Central memory CD8-positive, alpha-beta T cell (primary cell): ENCODE measurements at regions not wholly inside any gene's neighbourhood (a gene's known extent, or its start where the extent isn't known, plus 50 kb on each side); places are given as distances from the start of the nearest gene placed in this dataset.

Experiments
- ATAC-seq: fragments of 150-1000 bp; cut with Tn5 transposase; replicated peaks from 2 replicates; pipeline ENCODE4 v1.10.0; 2022; ENCODE audit warnings: mild to moderate bottlenecking, moderate FRiP score, moderate number of reproducible peaks; ENCODE audit not compliant: poor library complexity, severe bottlenecking; ENCODE audit errors: extremely low read depth
- DNase-seq, 2 donors: peaks; one replicate each; pipeline ENCODE4 v3.0.0; 2021; ENCODE audit warnings: low spot score in 2 of 2
- H3K27ac Mint-ChIP-seq: one replicate; pipeline ENCODE4 v1.8.0; 2022; ENCODE audit warnings: low read depth, mild to moderate bottlenecking, moderate library complexity, mixed read lengths
- H3K27me3 Mint-ChIP-seq: one replicate; pipeline ENCODE4 v1.8.0; 2022; ENCODE audit warnings: mixed read lengths
- H3K36me3 Mint-ChIP-seq: one replicate; pipeline ENCODE4 v1.8.0; 2022; ENCODE audit warnings: mild to moderate bottlenecking, moderate library complexity, mixed read lengths; ENCODE audit not compliant: insufficient read depth
- H3K4me1 Mint-ChIP-seq: one replicate; pipeline ENCODE4 v1.8.0; 2022; ENCODE audit warnings: mixed read lengths
- H3K4me3 Mint-ChIP-seq: one replicate; pipeline ENCODE4 v1.8.0; 2022; ENCODE audit warnings: mild to moderate bottlenecking, moderate library complexity, mixed read lengths
- H3K9me3 Mint-ChIP-seq: one replicate; pipeline ENCODE4 v1.8.0; 2022; ENCODE audit warnings: mixed read lengths

DNA sequence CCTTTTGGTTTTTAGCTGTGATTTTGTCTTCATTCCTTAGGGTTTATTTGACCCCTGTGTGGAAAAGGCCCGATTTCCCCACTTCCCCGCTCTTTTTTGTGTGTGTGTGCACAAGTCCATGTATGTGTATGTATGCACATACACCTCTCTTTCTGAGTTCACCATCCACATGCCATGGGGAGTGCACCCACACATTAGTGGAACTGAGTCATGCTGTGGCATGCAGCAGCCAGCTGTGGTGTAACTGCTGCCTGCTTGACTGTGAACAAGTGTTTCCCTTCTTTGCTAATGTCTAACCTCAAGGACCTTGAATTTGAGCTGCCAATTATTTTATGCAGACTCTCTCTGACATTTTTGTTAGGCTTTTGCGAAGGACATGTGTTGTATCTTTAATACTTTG, 434.9 kb upstream of the TPM1 start:
- ATAC-seq: no peak
- Mint-ChIP-seq H3K27ac (no peak overlapping the region), H3K9me3 (no peaks in the 10 kb centered on the region), H3K4me1 (no peaks in the 10 kb centered on the region), H3K4me3 (no peak overlapping the region), H3K36me3 (no peaks in the 10 kb centered on the region), H3K27me3 (peaks cover 59% of the 10 kb centered on the region)
- no peak for DNase-seq

DNA sequence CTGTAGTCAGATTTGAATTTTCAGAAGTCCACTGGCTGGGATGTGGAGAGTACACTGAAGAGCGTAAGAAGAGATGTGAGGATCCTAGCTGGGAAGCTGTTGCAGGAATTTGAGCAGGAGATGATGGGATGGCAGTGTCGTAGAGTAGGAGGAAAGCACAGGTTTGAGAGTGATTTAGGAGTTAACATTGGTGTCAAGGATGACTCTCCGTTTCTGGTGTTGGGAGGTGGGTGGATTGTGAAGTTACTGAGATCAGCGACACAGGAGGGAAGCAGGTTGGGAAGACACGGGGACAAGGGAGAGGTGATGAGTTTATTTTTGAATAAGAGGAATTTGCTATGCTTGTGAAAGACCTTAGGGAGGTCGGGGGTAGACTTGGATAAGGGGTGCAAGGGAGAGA, 434.2 kb upstream of the TPM1 start:
- Mint-ChIP-seq H3K27me3 (peaks cover 66% of the 10 kb centered on the region), H3K27ac (no peak overlapping the region), H3K4me3 (no peak overlapping the region), H3K4me1 (no peaks in the 10 kb centered on the region), H3K36me3 (no peaks in the 10 kb centered on the region), H3K9me3 (no peaks in the 10 kb centered on the region)
- DNase-seq (no peak), ATAC-seq (no peak)

DNA sequence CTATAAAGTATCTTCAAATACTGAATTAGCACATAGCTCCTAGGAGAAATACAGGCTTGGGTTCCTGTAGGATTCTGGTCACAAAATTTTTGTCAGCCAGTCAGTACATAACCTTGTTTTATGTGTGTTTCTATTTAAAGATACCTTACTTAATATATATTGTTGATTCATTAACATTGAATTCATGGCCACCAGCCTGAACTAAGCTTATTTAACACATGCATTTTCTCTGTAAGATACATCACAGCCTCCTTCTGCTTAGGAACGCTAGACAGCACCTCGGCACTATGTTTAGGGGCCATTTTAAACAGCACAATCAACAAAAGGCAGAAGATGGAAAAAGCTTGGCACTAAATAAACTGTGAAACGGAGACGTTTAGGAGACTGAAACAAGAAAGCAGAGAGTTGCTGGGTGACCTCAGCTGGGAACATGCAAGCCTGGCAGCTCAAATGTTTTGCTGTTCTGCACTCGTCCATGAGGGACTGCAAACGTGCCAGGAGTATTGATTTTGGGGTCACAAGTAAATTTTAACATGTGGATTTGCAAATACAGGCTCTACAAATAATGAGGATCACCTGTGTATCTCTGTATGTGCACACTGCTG, 432.2 kb upstream of the TPM1 start:
- ATAC-seq (no peak), DNase-seq (no peak)
- Mint-ChIP-seq H3K36me3 (peaks cover 2% of the 10 kb centered on the region), H3K27me3 (peaks cover 70% of the 10 kb centered on the region), H3K4me3 (no peak overlapping the region), H3K4me1 (no peaks in the 10 kb centered on the region), H3K27ac (no peak overlapping the region), H3K9me3 (no peaks in the 10 kb centered on the region)

DNA sequence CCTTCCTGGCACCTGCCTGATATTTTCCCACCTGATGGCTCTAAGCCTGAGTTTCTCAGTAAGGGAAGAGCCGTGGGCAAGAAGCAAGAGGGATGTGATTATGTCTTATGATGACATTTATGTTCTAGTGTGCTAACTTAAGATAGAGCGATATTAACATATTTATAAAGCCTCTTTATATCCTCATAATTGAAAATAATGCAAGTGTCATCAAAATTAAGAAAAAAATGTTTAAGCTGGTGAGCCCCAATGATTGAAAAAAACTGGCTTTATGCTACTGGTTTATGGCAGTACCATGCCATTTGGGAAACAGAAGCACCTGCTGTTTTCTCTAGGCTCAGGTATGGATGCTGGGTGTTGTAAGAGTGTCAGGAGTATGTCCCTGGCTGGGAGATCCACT, 431.5 kb upstream of the TPM1 start:
- no peak overlapping the region for H3K27ac Mint-ChIP-seq
- ATAC-seq: no peak

DNA sequence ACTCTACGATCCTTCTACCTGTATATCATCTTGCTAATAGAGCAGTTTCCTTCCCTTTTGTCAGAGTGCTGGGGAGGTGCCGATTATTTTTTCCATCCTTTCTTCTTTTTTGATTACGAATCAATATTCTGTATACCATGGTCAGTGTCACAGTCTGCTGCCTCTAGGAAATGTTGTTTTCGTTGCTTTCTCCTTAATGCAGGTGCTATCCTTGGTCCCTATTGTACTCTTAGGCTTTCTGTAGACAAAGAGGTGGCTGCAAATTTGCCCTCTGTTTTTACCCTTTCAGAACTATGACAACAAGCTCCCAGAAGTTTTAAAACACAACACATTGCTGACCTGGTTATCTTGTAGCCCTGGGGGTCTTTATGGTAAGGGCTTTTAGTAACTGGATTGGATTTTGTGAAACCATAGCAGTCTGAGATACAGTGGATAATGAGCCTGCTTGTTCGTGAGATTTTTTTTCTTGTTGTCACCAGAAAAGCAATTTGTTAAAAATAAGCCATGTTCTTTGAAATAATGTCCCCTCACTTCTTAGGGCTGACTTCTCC, 430.3 kb upstream of the TPM1 start:
- Mint-ChIP-seq H3K27me3 (peaks cover 67% of the 10 kb centered on the region), H3K27ac (no peak overlapping the region), H3K36me3 (peaks cover 2% of the 10 kb centered on the region), H3K4me1 (no peaks in the 10 kb centered on the region), H3K4me3 (no peak overlapping the region), H3K9me3 (no peaks in the 10 kb centered on the region)
- ATAC-seq (no peak), DNase-seq (no peak)

More for the DNA sequence above, 431.5 kb upstream of the TPM1 start:
- peaks cover 70% of the 10 kb centered on the region for H3K27me3 Mint-ChIP-seq
- H3K4me1 Mint-ChIP-seq: no peaks in the 10 kb centered on the region
- H3K9me3 Mint-ChIP-seq: no peaks in the 10 kb centered on the region
- H3K36me3 Mint-ChIP-seq: peaks cover 2% of the 10 kb centered on the region
- H3K4me3 Mint-ChIP-seq: no peak overlapping the region
- no peak for DNase-seq

DNA sequence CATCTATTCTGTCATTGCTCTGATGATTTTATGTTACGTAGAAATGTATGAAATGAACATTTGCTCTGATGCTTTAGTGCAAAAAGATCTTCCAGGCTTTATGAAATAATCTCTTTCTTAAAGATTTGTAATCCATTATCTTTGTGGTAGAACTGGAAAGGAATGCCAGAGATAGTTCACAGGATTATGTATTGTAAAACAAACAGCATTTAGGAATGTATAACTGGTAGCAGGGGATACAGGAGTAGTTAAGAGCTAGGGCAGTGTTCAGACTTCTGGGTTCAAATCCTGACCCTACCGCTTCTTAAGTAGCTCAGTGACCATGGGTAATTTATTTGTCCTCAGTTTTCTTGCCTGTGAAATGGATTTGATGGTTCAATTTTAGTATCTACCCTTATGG, 429.8 kb upstream of the TPM1 start:
- H3K36me3 Mint-ChIP-seq: peaks cover 2% of the 10 kb centered on the region
- no peak overlapping the region for H3K27ac Mint-ChIP-seq
- ATAC-seq (no peak), DNase-seq (no peak)
- H3K27me3 Mint-ChIP-seq: peaks cover 64% of the 10 kb centered on the region
- no peaks in the 10 kb centered on the region for H3K9me3 Mint-ChIP-seq
- no peaks in the 10 kb centered on the region for H3K4me1 Mint-ChIP-seq
- no peak overlapping the region for H3K4me3 Mint-ChIP-seq

DNA sequence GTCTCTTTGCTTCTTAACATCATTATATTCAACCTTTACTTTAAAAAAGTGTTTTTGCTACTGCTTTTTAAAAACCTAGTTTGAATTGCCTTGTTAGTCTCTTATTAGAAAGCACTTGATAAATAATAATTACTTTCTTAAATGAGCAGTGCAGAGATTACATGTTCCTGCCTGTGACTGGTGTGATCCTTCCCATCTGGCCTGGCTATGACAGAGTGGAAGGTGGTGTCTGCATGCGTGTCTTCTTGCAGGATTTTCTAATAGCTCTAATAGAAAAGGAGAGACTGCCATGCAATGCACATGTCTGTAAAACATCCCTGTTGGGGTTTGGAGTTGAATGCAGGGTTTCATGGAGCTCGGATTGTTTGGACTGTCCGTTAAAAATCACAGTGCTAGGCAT, 425.8 kb upstream of the TPM1 start:
- no peak overlapping the region for H3K4me3 Mint-ChIP-seq
- ATAC-seq (no peak), DNase-seq (no peak)
- peaks cover 26% of the 10 kb centered on the region for H3K27me3 Mint-ChIP-seq
- no peak overlapping the region for H3K27ac Mint-ChIP-seq
- no peaks in the 10 kb centered on the region for H3K4me1 Mint-ChIP-seq
- H3K9me3 Mint-ChIP-seq: no peaks in the 10 kb centered on the region
- peaks cover 2% of the 10 kb centered on the region for H3K36me3 Mint-ChIP-seq

DNA sequence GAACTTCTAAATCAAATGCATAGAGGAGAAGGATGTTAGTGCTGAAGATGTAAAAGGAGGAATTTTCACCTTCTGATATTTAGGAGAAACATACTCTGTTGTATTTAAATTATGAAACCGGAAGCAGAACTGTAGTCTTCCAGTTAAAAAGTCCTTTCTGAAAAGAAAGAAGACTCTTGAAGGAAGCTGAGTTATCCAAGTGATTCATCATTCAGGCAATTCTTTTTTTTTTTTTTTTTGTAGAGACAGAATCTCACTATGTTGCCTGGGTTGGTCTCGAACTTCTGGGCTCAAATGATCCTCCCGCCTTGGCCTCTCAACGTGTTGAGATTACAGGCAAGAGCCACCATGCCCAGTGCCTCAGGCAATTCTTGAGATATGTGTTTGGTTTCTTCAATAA, 424.8 kb upstream of the TPM1 start:
- peaks cover 2% of the 10 kb centered on the region for H3K36me3 Mint-ChIP-seq
- DNase-seq (no peak), ATAC-seq (no peak)
- H3K27ac Mint-ChIP-seq: no peak overlapping the region
- no peak overlapping the region for H3K4me3 Mint-ChIP-seq
- no peaks in the 10 kb centered on the region for H3K4me1 Mint-ChIP-seq
- peaks cover 16% of the 10 kb centered on the region for H3K27me3 Mint-ChIP-seq
- no peaks in the 10 kb centered on the region for H3K9me3 Mint-ChIP-seq

DNA sequence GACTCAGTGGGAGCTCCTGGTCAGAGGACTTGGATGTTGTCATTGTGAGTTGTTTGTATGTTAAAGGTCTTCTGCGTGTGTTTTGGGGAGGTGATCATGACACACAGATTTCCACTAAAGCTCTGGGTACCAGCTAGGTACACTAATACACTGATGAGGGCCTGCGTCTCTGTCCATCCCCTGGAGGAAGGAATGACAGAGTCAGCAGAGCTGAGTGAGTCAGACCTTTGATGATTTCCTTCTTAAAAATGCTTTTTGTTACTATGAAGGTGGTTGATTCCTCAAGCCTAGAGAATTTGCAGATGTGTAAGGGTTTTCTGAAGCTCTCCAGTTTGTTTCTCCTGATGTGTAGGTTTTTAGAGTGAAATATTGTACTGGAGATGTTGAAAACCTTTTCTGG, 424.1 kb upstream of the TPM1 start:
- H3K27me3 Mint-ChIP-seq: peaks cover 9% of the 10 kb centered on the region
- peaks cover 2% of the 10 kb centered on the region for H3K36me3 Mint-ChIP-seq
- no peak overlapping the region for H3K27ac Mint-ChIP-seq
- no peaks in the 10 kb centered on the region for H3K9me3 Mint-ChIP-seq
- ATAC-seq (no peak), DNase-seq (no peak)
- no peak overlapping the region for H3K4me3 Mint-ChIP-seq
- H3K4me1 Mint-ChIP-seq: no peaks in the 10 kb centered on the region

DNA sequence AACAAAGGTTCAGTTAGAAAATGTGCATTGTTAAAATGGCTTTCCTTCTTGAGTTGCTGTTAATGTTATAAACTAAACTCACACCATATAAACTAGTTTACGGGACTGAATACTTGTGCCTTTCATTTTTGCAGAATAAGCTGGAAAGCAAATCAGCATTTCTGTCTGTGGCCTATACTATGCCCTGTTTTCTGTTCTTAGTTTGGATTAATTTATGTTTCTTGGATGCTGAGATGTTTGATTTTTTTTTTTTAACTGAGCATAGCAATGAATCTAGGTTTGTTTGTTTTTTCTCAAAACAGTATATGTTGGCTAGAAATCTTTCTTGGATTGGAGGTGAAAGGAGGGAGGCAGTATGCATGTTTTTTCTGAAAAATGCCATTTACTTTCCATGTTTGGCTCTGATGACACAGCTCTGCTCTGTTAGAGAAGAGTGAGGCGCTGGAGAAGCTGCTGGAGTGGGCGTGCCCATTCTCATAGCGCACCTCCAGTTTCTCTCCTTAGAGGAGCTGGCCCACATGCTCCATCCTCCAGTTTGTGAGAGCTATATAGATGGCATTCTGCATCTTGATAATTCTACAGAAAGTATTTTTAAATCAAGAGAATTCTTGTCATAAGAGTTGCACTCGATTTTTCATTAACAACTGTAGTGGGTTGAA, 423.6 kb upstream of the TPM1 start:
- H3K4me3 Mint-ChIP-seq: no peak overlapping the region
- peaks cover 5% of the 10 kb centered on the region for H3K27me3 Mint-ChIP-seq
- H3K36me3 Mint-ChIP-seq: peaks cover 2% of the 10 kb centered on the region
- no peaks in the 10 kb centered on the region for H3K9me3 Mint-ChIP-seq
- H3K4me1 Mint-ChIP-seq: no peaks in the 10 kb centered on the region
- DNase-seq: no peak
- no peak overlapping the region for H3K27ac Mint-ChIP-seq
- no peak for ATAC-seq

DNA sequence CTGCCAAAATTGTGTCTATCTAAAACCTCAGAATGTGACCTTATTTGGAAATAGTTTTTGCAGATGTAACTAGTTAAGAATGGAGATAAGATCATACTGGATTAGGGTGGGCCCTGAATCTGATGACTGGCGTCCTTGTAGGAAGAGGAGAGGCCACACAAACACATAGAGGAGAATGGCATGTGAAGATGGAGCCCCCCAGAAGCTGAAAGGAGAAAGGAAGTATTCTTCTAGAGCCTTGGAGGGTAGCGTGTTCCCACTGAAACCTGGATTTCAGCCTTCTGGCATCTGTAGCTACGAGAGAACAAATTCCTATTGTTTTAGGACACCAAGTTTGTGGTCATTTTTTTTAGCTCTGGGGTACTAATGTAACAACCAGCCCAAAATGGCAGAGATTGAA, 423.0 kb upstream of the TPM1 start:
- Mint-ChIP-seq H3K9me3 (no peaks in the 10 kb centered on the region), H3K27me3 (peaks cover 5% of the 10 kb centered on the region), H3K4me1 (no peaks in the 10 kb centered on the region), H3K27ac (no peak overlapping the region), H3K4me3 (no peak overlapping the region), H3K36me3 (peaks cover 2% of the 10 kb centered on the region)
- ATAC-seq: no peak
- DNase-seq: no peak

DNA sequence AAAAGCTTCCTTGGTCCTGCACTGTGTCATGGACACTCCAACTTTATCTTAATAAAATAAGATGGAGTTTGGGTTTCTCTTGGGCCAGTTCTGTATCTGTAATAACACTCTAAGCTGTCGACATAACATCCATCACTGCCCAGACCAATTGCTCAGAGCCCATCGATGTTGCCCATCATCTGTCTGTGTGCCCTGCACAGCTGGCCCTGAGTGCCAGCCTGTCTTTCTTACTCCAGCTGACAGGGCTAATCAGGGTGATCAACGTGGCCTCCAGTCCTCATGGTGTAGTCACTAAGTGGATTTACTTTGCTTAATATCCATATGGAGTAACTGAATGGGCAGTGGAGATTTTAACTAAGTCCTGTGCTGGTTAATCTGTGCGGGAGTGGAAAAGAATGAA, 419.8 kb upstream of the TPM1 start:
- H3K36me3 Mint-ChIP-seq: no peaks in the 10 kb centered on the region
- H3K27me3 Mint-ChIP-seq: no peaks in the 10 kb centered on the region
- ATAC-seq (no peak), DNase-seq (no peak)
- no peak overlapping the region for H3K27ac Mint-ChIP-seq
- no peak overlapping the region for H3K4me3 Mint-ChIP-seq
- H3K9me3 Mint-ChIP-seq: no peaks in the 10 kb centered on the region
- H3K4me1 Mint-ChIP-seq: no peaks in the 10 kb centered on the region

DNA sequence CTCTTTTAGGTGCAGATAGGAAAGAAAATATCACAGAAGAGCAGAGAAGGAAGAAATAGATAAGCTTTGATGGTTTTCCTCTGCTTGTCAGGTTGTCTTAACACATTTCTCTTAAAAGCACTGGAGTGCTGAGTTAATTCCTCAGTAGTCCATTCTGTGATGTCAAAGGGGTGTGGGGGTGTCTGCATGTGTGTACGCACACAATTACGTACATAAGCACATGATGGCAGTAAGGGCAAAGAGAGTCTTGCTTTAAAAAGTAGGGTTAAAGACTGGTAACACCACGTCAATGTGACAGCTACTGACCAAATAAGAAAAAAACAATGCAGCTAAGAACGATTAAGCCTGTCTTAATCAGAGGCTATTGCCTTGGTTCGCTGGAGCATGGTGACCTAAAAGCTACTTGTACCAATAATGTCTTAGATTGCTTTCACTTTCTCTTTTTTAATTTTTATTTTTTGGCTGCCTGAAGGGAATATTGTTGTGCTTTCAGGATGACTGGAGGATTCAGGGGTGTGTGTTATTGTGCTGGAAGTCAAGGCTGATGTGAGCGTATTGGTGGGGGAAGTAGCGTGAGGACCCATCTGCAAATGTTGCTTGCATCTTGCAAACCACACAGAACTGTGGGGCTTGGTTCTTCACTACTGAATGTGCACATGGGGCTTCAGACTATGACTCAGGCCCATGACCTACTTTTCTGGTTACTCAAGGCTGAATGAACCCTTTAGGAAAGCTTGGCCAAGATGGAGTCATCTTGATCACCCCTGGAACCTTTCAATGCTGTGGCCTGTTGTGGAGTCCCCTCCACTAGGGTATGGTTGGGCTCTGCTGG, 417.8 kb upstream of the TPM1 start:
- peaks cover 5% of the 10 kb centered on the region for H3K27me3 Mint-ChIP-seq
- H3K36me3 Mint-ChIP-seq: no peaks in the 10 kb centered on the region
- ATAC-seq (no peak), DNase-seq (no peak)
- no peaks in the 10 kb centered on the region for H3K9me3 Mint-ChIP-seq
- H3K27ac Mint-ChIP-seq: peak overlapping the region; percentile 3
- no peak overlapping the region for H3K4me3 Mint-ChIP-seq
- H3K4me1 Mint-ChIP-seq: no peaks in the 10 kb centered on the region
